GM13977 (cell line): ENCODE measurements at regions not wholly inside any gene's neighbourhood (a gene's known extent, or its start where the extent isn't known, plus 50 kb on each side); places are given as distances from the start of the nearest gene placed in this dataset.

Source experiments
- DNase-seq: peaks from one replicate; pipeline ENCODE4 v3.0.0; 2012; ENCODE audit warnings: low spot score
- CTCF ChIP-seq: IDR thresholded peaks from 2 replicates; pipeline ENCODE4 v1.5.1; 2012; ENCODE audit warnings: mild to moderate bottlenecking, control low read depth; ENCODE audit not compliant: insufficient read depth; ENCODE audit errors: extremely low read depth, missing control alignments
- in situ Hi-C: fragments of 300-500 bp; cut with MboI; formaldehyde crosslinking; loops from one replicate; pipeline ENCODE4 v1.12.0; 2022; ENCODE audit warnings: low sequenced_read_pairs, low pct_unique_long_range_greater_than_20kb, mixed read lengths, inconsistent platforms; ENCODE audit not compliant: unreplicated experiment

GRCh38 chr9:30771163-30771708 lies 1613.2 kb upstream of the ACO1 start:
- no peak for TF ChIP-seq CTCF
- in situ Hi-C loops: no loop called here
- DNase-seq: no peak

- TF ChIP-seq CTCF: no peak
- in situ Hi-C loops: no loop called here
- DNase-seq: no peak
Measured at GRCh38 chr9:30771760-30772159, 1612.7 kb upstream of the ACO1 start.

- TF ChIP-seq CTCF: no peak
- in situ Hi-C loops: no loop called here
Measured at GRCh38 chr9:30773427-30773826, 1611.0 kb upstream of the ACO1 start.

GRCh38 chr9:30774326-30774725 lies 1610.1 kb upstream of the ACO1 start:
- TF ChIP-seq CTCF: no peak
- DNase-seq: no peak
- in situ Hi-C loops: no loop called here

More at GRCh38 chr9:30773427-30773826, 1611.0 kb upstream of the ACO1 start:
- no peak for DNase-seq

- TF ChIP-seq CTCF: no peak
- in situ Hi-C loops: no loop called here
- DNase-seq: no peak
Measured at GRCh38 chr9:30775236-30775635, 1609.2 kb upstream of the ACO1 start.

- no peak for DNase-seq
- TF ChIP-seq CTCF: no peak
Measured at GRCh38 chr9:30796764-30797163, 1587.7 kb upstream of the ACO1 start.

More at GRCh38 chr9:30796764-30797163, 1587.7 kb upstream of the ACO1 start:
- in situ Hi-C loops: no loop called here
